HCT116 (cell line): ENCODE measurements at regions not wholly inside any gene's neighbourhood (a gene's known extent, or its start where the extent isn't known, plus 50 kb on each side); places are given as distances from the start of the nearest gene placed in this dataset.

ENCODE experiments used
- ATAC-seq: fragments of 200-7000 bp; cut with Tn5 transposase; 2 replicates; pipeline ENCODE4 v1.9.1; 2020; ENCODE audit warnings: mild to moderate bottlenecking, moderate library complexity
- BruUV-seq: library from RNA; stranded (reverse); fragments of 400-500 nt; replicated peaks from 2 replicates; lab custom pipeline; 2021; lab: Mats Ljungman, UMichigan
- CTCF ChIA-PET: fragments of 300-600 bp; sonication (Branson Sonifier 250); formaldehyde crosslinking; loops from one replicate; lab custom pipeline; 2021; ENCODE audit warnings: antibody characterized with exemption; lab: Charles Lee
- POLR2A ChIA-PET: fragments of 300-600, 350-600 bp; sonication (Branson Sonifier 250); formaldehyde crosslinking; loops from one replicate; lab custom pipeline; 2021; ENCODE audit warnings: antibody characterized with exemption; lab: Charles Lee
- RAD21 ChIA-PET, 2 experiments: fragments of 300-600 bp; sonication (Branson Sonifier 250); formaldehyde crosslinking; loops; one replicate each; lab custom pipeline; 2023; ENCODE audit warnings: low total read pairs in 2 of 2; ENCODE audit not compliant: uncharacterized antibody in 2 of 2, unreplicated experiment in 2 of 2, low non-redundant PET in 1 of 2; lab: Charles Lee
- DNase-seq: peaks from one replicate; pipeline ENCODE4 v3.0.0-alpha.2; 2010; ENCODE audit warnings: low read depth, low spot score
- H2AFZ ChIP-seq: fragments of 200-600 bp; shearing (Covaris generic), sonication (generic); 2 replicates; pipeline ENCODE4 v1.6.1; 2017; ENCODE audit warnings: low read depth, mixed run types, mixed read lengths, antibody characterized with exemption, low read length; ENCODE audit not compliant: poor library complexity, severe bottlenecking
- H3K27ac ChIP-seq: 2 replicates; pipeline ENCODE4 v1.5.1; 2012; ENCODE audit warnings: low read depth, low read length
- H3K27me3 ChIP-seq: fragments of 200-600 bp; sonication (generic); 2 replicates; pipeline ENCODE4 v1.6.1; 2016; ENCODE audit warnings: mixed run types, low read length, mixed read lengths; ENCODE audit not compliant: insufficient read depth
- H3K36me3 ChIP-seq, 2 experiments: fragments of 200-500 bp in 1 of 2; fragments of 200-600 bp in 1 of 2; sonication (Bioruptor generic) in 1 of 2; sonication (generic) in 1 of 2; 2 replicates each; pipeline versions ENCODE4 v1.5.1 to v1.6.1; 2014 to 2016; ENCODE audit warnings: low read length in 2 of 2, inconsistent platforms in 1 of 2, mixed read lengths in 1 of 2, mixed run types in 1 of 2; ENCODE audit not compliant: insufficient read depth in 2 of 2, control insufficient read depth in 1 of 2
- H3K4me1 ChIP-seq, 2 experiments: fragments of 200-600 bp in 1 of 2; sonication (generic) in 1 of 2; 2 replicates each; pipeline versions ENCODE4 v1.5.1 to v1.6.1; 2012 to 2017; ENCODE audit warnings: low read length in 2 of 2, inconsistent platforms in 1 of 2, mild to moderate bottlenecking in 1 of 2, mixed read lengths in 1 of 2, mixed run types in 1 of 2, moderate library complexity in 1 of 2; ENCODE audit not compliant: insufficient read depth in 2 of 2, control insufficient read depth in 1 of 2
- H3K4me2 ChIP-seq: fragments of 200-600 bp; sonication (generic); 2 replicates; pipeline ENCODE4 v1.6.1; 2017; ENCODE audit warnings: mixed run types, low read length, mixed read lengths
- H3K4me3 ChIP-seq, 2 experiments: fragments of 200-600 bp in 1 of 2; sonication (generic) in 1 of 2; replicated peaks in 1 of 2; 2 replicates each; pipeline ENCODE4 v1.5.1; 2011 to 2016; ENCODE audit warnings: low read length in 2 of 2, control low read depth in 1 of 2, low read depth in 1 of 2, mild to moderate bottlenecking in 1 of 2, mixed read lengths in 1 of 2, mixed run types in 1 of 2
- H3K79me2 ChIP-seq: fragments of 200-600 bp; sonication (generic); 2 replicates; pipeline ENCODE4 v1.6.1; 2017; ENCODE audit warnings: mild to moderate bottlenecking, mixed run types, low read length, moderate library complexity, mixed read lengths; ENCODE audit not compliant: insufficient read depth
- H3K9ac ChIP-seq: fragments of 200-600 bp; sonication (generic); 2 replicates; pipeline ENCODE4 v1.6.1; 2016; ENCODE audit warnings: low read length, mixed read lengths
- H3K9me2 ChIP-seq: fragments of 200-600 bp; sonication (generic), shearing (Covaris generic); 2 replicates; pipeline ENCODE4 v1.6.1; 2017; ENCODE audit warnings: mixed run types, mild to moderate bottlenecking, moderate library complexity; ENCODE audit not compliant: insufficient read depth
- H3K9me3 ChIP-seq, 2 experiments: fragments of 200-500 bp in 1 of 2; fragments of 200-600 bp in 1 of 2; sonication (Bioruptor generic) in 1 of 2; sonication (generic) in 1 of 2; 2 replicates each; pipeline ENCODE4 v1.6.1; 2014 to 2017; ENCODE audit warnings: low read length in 2 of 2, mixed read lengths in 2 of 2, inconsistent platforms in 1 of 2, low read depth in 1 of 2, mild to moderate bottlenecking in 1 of 2, mixed run types in 1 of 2, moderate library complexity in 1 of 2; ENCODE audit not compliant: control insufficient read depth in 1 of 2, insufficient read depth in 1 of 2
- H4K20me1 ChIP-seq: fragments of 200-600 bp; sonication (generic), shearing (Covaris generic); 2 replicates; pipeline ENCODE4 v1.6.1; 2017; ENCODE audit warnings: mixed run types, mild to moderate bottlenecking, moderate library complexity; ENCODE audit not compliant: insufficient read depth
- ATF3 ChIP-seq: IDR thresholded peaks from 2 replicates; pipeline ENCODE4 v1.6.1; 2012
- CBX3 ChIP-seq: IDR thresholded peaks from 2 replicates; pipeline ENCODE4 v1.6.1; 2012; ENCODE audit warnings: low read depth
- CEBPB ChIP-seq: IDR thresholded peaks from 2 replicates; pipeline ENCODE4 v1.6.1; 2012; ENCODE audit warnings: low read depth
- CTCF ChIP-seq, 3 experiments: fragments of 200-600 bp in 1 of 3; sonication (generic) in 1 of 3; IDR thresholded peaks in 2 of 3; conservative IDR thresholded peaks in 1 of 3; 2 replicates each; pipeline ENCODE4 v1.5.1; 2012 to 2017; ENCODE audit warnings: low read depth in 2 of 3, low read length in 2 of 3, antibody characterized with exemption in 1 of 3, borderline replicate concordance in 1 of 3, control low read depth in 1 of 3, mild to moderate bottlenecking in 1 of 3, mixed read lengths in 1 of 3, mixed run types in 1 of 3, moderate library complexity in 1 of 3; ENCODE audit not compliant: insufficient read depth in 1 of 3
- EGR1 ChIP-seq: IDR thresholded peaks from 2 replicates; pipeline ENCODE4 v1.6.1; 2012; ENCODE audit warnings: low read depth
- EZH2 ChIP-seq: fragments of 200-600 bp; sonication (generic); IDR thresholded peaks from 2 replicates; pipeline ENCODE4 v1.6.1; 2017; ENCODE audit warnings: antibody characterized with exemption, mixed run types
- EZH2phosphoT487 ChIP-seq: fragments of 200-600 bp; IDR thresholded peaks from 2 replicates; pipeline ENCODE4 v1.6.1; 2018; ENCODE audit warnings: antibody characterized with exemption, borderline replicate concordance
- FOSL1 ChIP-seq: IDR thresholded peaks from 2 replicates; pipeline ENCODE4 v1.6.1; 2012; ENCODE audit warnings: low read depth
- JUND ChIP-seq: IDR thresholded peaks from 2 replicates; pipeline ENCODE4 v1.6.1; 2012
- MAX ChIP-seq: IDR thresholded peaks from 2 replicates; pipeline ENCODE4 v1.6.1; 2012
- POLR2A ChIP-seq: IDR thresholded peaks from 2 replicates; pipeline ENCODE4 v1.7.0; 2011; ENCODE audit warnings: borderline replicate concordance; ENCODE audit not compliant: insufficient read depth, insufficient read length; ENCODE audit errors: extremely low read depth
- POLR2AphosphoS5 ChIP-seq: IDR thresholded peaks from 2 replicates; pipeline ENCODE4 v1.6.1; 2011; ENCODE audit warnings: mild to moderate bottlenecking, low read depth, low read length, moderate library complexity
- SIN3A ChIP-seq: IDR thresholded peaks from 2 replicates; pipeline ENCODE4 v1.6.1; 2012; ENCODE audit warnings: low read depth
- SP1 ChIP-seq: IDR thresholded peaks from 2 replicates; pipeline ENCODE4 v1.6.1; 2012; ENCODE audit warnings: low read depth
- SRF ChIP-seq: IDR thresholded peaks from 2 replicates; pipeline ENCODE4 v1.6.1; 2012; ENCODE audit warnings: low read depth
- TCF7L2 ChIP-seq: IDR thresholded peaks from 2 replicates; pipeline ENCODE4 v1.7.0; 2011; ENCODE audit warnings: borderline replicate concordance, inconsistent platforms; ENCODE audit not compliant: insufficient read depth, insufficient read length; ENCODE audit errors: extremely low read depth
- YY1 ChIP-seq: IDR thresholded peaks from 2 replicates; pipeline ENCODE4 v1.6.1; 2011; ENCODE audit warnings: low read length, low read depth, moderate library complexity, mild to moderate bottlenecking; ENCODE audit not compliant: insufficient replicate concordance; ENCODE audit errors: extremely low read depth
- ZBTB33 ChIP-seq: IDR thresholded peaks from 2 replicates; pipeline ENCODE4 v1.6.1; 2011; ENCODE audit warnings: mild to moderate bottlenecking, low read length, moderate library complexity; ENCODE audit not compliant: insufficient replicate concordance; ENCODE audit errors: extremely low read depth
- ZFX ChIP-seq: fragments of 450-650 bp; IDR thresholded peaks from 2 replicates; pipeline ENCODE4 v1.6.1; 2017
- intact Hi-C: fragments of 100-400 bp; cut with micrococcal nuclease; formaldehyde crosslinking; loops from 2 replicates; pipeline ENCODE4 v1.10.0; 2022

- POLR2A ChIA-PET = no interaction called here
- Histone ChIP-seq H3K4me2 (no peak overlapping the region), H3K36me3 (no peaks in the 10 kb centered on the region), H3K9me2 (no peaks in the 10 kb centered on the region), H3K79me2 (no peaks in the 10 kb centered on the region), H4K20me1 (no peaks in the 10 kb centered on the region), H2AFZ (no peak overlapping the region), H3K27ac (no peak overlapping the region), H3K27me3 (no peaks in the 10 kb centered on the region), H3K4me1 (no peaks in the 10 kb centered on the region), H3K9me3 (no peaks in the 10 kb centered on the region), H3K9ac (no peak overlapping the region), H3K4me3 (no peak overlapping the region)
- ATAC-seq (no peak), DNase-seq (no peak)
- intact Hi-C loops = no loop called here
- no TSS peak for BruUV-seq
- CTCF ChIA-PET = no interaction called here
- no peak for TF ChIP-seq POLR2AphosphoS5
- TF ChIP-seq JUND = no peak
- TF ChIP-seq CEBPB = no peak
- TF ChIP-seq POLR2A = no peak
- no peak for TF ChIP-seq TCF7L2
- TF ChIP-seq CBX3 = no peak
- no peak for TF ChIP-seq CTCF (IDR thresholded peaks at IDR 0.05 in 2 of 3, conservative IDR thresholded peaks at IDR 0.05 in 1 of 3; ENCODE audit: borderline replicate concordance in 1 of 3, insufficient read depth in 1 of 3, low read depth in 2 of 3, low read length in 2 of 3)
- TF ChIP-seq EGR1 = no peak
- TF ChIP-seq YY1 = no peak
- TF ChIP-seq FOSL1 = no peak
- TF ChIP-seq ZBTB33 = no peak
- no peak for TF ChIP-seq ZFX
- TF ChIP-seq SRF = no peak
- no peak for TF ChIP-seq SIN3A
- TF ChIP-seq MAX = no peak
- TF ChIP-seq ATF3 = no peak
- no peak for TF ChIP-seq SP1
- TF ChIP-seq EZH2 = no peak
- TF ChIP-seq EZH2phosphoT487 = no peak
- RAD21 ChIA-PET = no interaction called here
Measured at GRCh38 chr9:73640971-73641370, 489.3 kb downstream of the ANXA1 start.
